HT-29 (cell line): ENCODE measurements at regions not wholly inside any gene's neighbourhood (a gene's known extent, or its start where the extent isn't known, plus 50 kb on each side); places are given as distances from the start of the nearest gene placed in this dataset.

ENCODE experiments used
- DNase-seq: peaks from one replicate; pipeline ENCODE4 v3.0.0-alpha.2; 2015; ENCODE audit warnings: low spot score

- DNase-seq: no peak
Observed at GRCh38 chr15:92565351-92566125, 90.0 kb downstream of the FAM174B start.

GRCh38 chr15:92561754-92562153, 93.8 kb downstream of the FAM174B start:
- no peak for DNase-seq

GRCh38 chr15:92553317-92553716, 102.3 kb downstream of the FAM174B start:
- DNase-seq: no peak

GRCh38 chr15:92545996-92546395, 109.6 kb downstream of the FAM174B start:
- no peak for DNase-seq

- no peak for DNase-seq
Observed at GRCh38 chr15:92541291-92542200, 114.0 kb downstream of the FAM174B start.

- DNase-seq: no peak
Observed at GRCh38 chr15:92538115-92538514, 117.5 kb downstream of the FAM174B start.

GRCh38 chr15:92533298-92533697, 122.3 kb downstream of the FAM174B start:
- DNase-seq: no peak

GRCh38 chr15:92531406-92531805, 124.2 kb downstream of the FAM174B start:
- DNase-seq: no peak

- no peak for DNase-seq
Observed at GRCh38 chr15:92528736-92529135, 126.8 kb downstream of the FAM174B start.

GRCh38 chr15:92527197-92527596, 128.4 kb downstream of the FAM174B start:
- no peak for DNase-seq

GRCh38 chr15:92525758-92526245, 129.8 kb downstream of the FAM174B start:
- DNase-seq: no peak

- no peak for DNase-seq
Observed at GRCh38 chr15:92524874-92525565, 130.6 kb downstream of the FAM174B start.

- DNase-seq: no peak
Observed at GRCh38 chr15:92524161-92524560, 130.5 kb downstream of the ST8SIA2 start.

GRCh38 chr15:92523176-92523575, 129.5 kb downstream of the ST8SIA2 start:
- DNase-seq: no peak

GRCh38 chr15:92521624-92522008, 127.9 kb downstream of the ST8SIA2 start:
- DNase-seq: peak; percentile 94

- no peak for DNase-seq
Observed at GRCh38 chr15:92520914-92521623, 127.4 kb downstream of the ST8SIA2 start.

GRCh38 chr15:92519709-92520108, 126.0 kb downstream of the ST8SIA2 start:
- DNase-seq: no peak
